SK-N-SH (cell line): ENCODE measurements at regions not wholly inside any gene's neighbourhood (a gene's known extent, or its start where the extent isn't known, plus 50 kb on each side); places are given as distances from the start of the nearest gene placed in this dataset.

Source experiments
- CTCF ChIA-PET: fragments of 300-600, 350-600 bp; formaldehyde crosslinking; extraction: SDS; loops from one replicate; lab custom pipeline; 2021; lab: Yijun Ruan, JAX
- POLR2A ChIA-PET: fragments of 350-600 bp; sonication (Branson Sonifier 250); formaldehyde crosslinking; extraction: SDS; loops from one replicate; lab custom pipeline; 2020; ENCODE audit warnings: antibody characterized with exemption, inconsistent platforms; lab: Yijun Ruan, JAX
- DNase-seq: peaks from one replicate; pipeline ENCODE4 v3.0.0; 2012
- H2AFZ ChIP-seq: fragments of 200-600 bp; sonication (generic); 2 replicates; pipeline ENCODE4 v1.8.1; 2016; ENCODE audit warnings: antibody characterized with exemption, mild to moderate bottlenecking, low read depth
- H3F3A ChIP-seq: fragments of 200-600 bp; sonication (generic); replicated peaks from 2 replicates; pipeline ENCODE3; 2016; ENCODE audit warnings: antibody characterized with exemption, mild to moderate bottlenecking; ENCODE audit not compliant: insufficient read depth
- H3K27ac ChIP-seq, 2 experiments: fragments of 200-500 bp in 1 of 2; fragments of 200-600 bp in 1 of 2; sonication (Bioruptor generic) in 1 of 2; sonication (generic), shearing (Covaris generic) in 1 of 2; 2 replicates each; pipeline versions ENCODE4 v1.5.1 to v1.6.1; 2014 to 2016; ENCODE audit warnings: low read depth in 2 of 2, inconsistent platforms in 1 of 2, low read length in 1 of 2, mild to moderate bottlenecking in 1 of 2, mixed read lengths in 1 of 2
- H3K27me3 ChIP-seq: fragments of 200-600 bp; sonication (generic), shearing (Covaris generic); 2 replicates; pipeline ENCODE4 v1.6.1; 2016; ENCODE audit warnings: mixed run types; ENCODE audit not compliant: insufficient read depth
- H3K36me3 ChIP-seq, 2 experiments: fragments of 200-500 bp in 1 of 2; fragments of 200-600 bp in 1 of 2; sonication (Bioruptor generic) in 1 of 2; sonication (generic) in 1 of 2; replicated peaks in 1 of 2; 2 replicates each; pipeline versions ENCODE3 to v1.5.1; 2014 to 2016; ENCODE audit warnings: low read length in 1 of 2, mild to moderate bottlenecking in 1 of 2; ENCODE audit not compliant: insufficient read depth in 2 of 2, control insufficient read depth in 1 of 2
- H3K4me1 ChIP-seq, 2 experiments: fragments of 200-500 bp in 1 of 2; fragments of 200-600 bp in 1 of 2; sonication (Bioruptor generic) in 1 of 2; sonication (generic), shearing (Covaris generic) in 1 of 2; 2 replicates each; pipeline versions ENCODE4 v1.5.1 to v1.6.1; 2014 to 2016; ENCODE audit warnings: low read depth in 1 of 2, low read length in 1 of 2, mixed run types in 1 of 2; ENCODE audit not compliant: insufficient read depth in 2 of 2, control insufficient read depth in 1 of 2
- H3K4me2 ChIP-seq: fragments of 200-600 bp; sonication (generic), shearing (Covaris generic); 2 replicates; pipeline ENCODE4 v1.6.1; 2017; ENCODE audit warnings: mixed run types
- H3K4me3 ChIP-seq, 2 experiments: fragments of 200-500 bp in 1 of 2; fragments of 200-600 bp in 1 of 2; sonication (Bioruptor generic) in 1 of 2; sonication (generic), shearing (Covaris generic) in 1 of 2; 2 replicates each; pipeline versions ENCODE4 v1.5.1 to v1.8.1; 2014 to 2016; ENCODE audit warnings: low read depth in 2 of 2, inconsistent platforms in 1 of 2, low read length in 1 of 2, mild to moderate bottlenecking in 1 of 2, mixed read lengths in 1 of 2, moderate library complexity in 1 of 2
- H3K79me2 ChIP-seq: fragments of 200-600 bp; sonication (generic); 2 replicates; pipeline ENCODE4 v1.8.1; 2017; ENCODE audit warnings: mild to moderate bottlenecking; ENCODE audit not compliant: insufficient read depth
- H3K9ac ChIP-seq: fragments of 200-600 bp; sonication (generic); 2 replicates; pipeline ENCODE4 v1.6.1; 2017; ENCODE audit warnings: mixed run types
- H3K9me2 ChIP-seq: fragments of 200-600 bp; sonication (generic); 2 replicates; pipeline ENCODE4 v1.6.1; 2017; ENCODE audit warnings: mixed run types
- H3K9me3 ChIP-seq: fragments of 200-600 bp; sonication (generic); 2 replicates; pipeline ENCODE4 v1.6.1; 2017; ENCODE audit warnings: mixed run types, mild to moderate bottlenecking, moderate library complexity
- H4K20me1 ChIP-seq: fragments of 200-600 bp; sonication (generic); 2 replicates; pipeline ENCODE4 v1.6.1; 2017; ENCODE audit warnings: mild to moderate bottlenecking, mixed run types; ENCODE audit not compliant: insufficient read depth
- CHD2 ChIP-seq: fragments of 150-350 bp; IDR thresholded peaks from 2 replicates; pipeline ENCODE4 v1.6.1; 2018; ENCODE audit warnings: low read length; ENCODE audit not compliant: partially characterized antibody
- ELF1 ChIP-seq: IDR thresholded peaks from 2 replicates; pipeline ENCODE4 v1.4.0; 2012
- FOSL2 ChIP-seq: IDR thresholded peaks from 2 replicates; pipeline ENCODE4 v1.4.0; 2012; ENCODE audit warnings: low read depth, mild to moderate bottlenecking, moderate library complexity, borderline replicate concordance
- FOXJ3 ChIP-seq: sonication (generic); formaldehyde crosslinking; IDR thresholded peaks from 2 replicates; pipeline ENCODE4 v1.5.1; 2020; ENCODE audit warnings: mild to moderate bottlenecking, missing genetic modification reagents
- FOXM1 ChIP-seq: IDR thresholded peaks from 2 replicates; pipeline ENCODE4 v1.4.0; 2012; ENCODE audit warnings: low read depth, mild to moderate bottlenecking
- GATA2 ChIP-seq: sonication (generic); formaldehyde crosslinking; IDR thresholded peaks from 2 replicates; pipeline ENCODE4 v1.5.0; 2020; ENCODE audit warnings: mild to moderate bottlenecking, missing genetic modification reagents
- JUND ChIP-seq: IDR thresholded peaks from 2 replicates; pipeline ENCODE4 v1.4.0; 2012
- NFIC ChIP-seq: IDR thresholded peaks from 2 replicates; pipeline ENCODE4 v1.4.0; 2012; ENCODE audit warnings: borderline replicate concordance
- REST ChIP-seq: IDR thresholded peaks from 2 replicates; pipeline ENCODE4 v1.6.1; 2012; ENCODE audit warnings: mild to moderate bottlenecking, low read depth, low read length, moderate library complexity
- RXRA ChIP-seq: IDR thresholded peaks from 2 replicates; pipeline ENCODE4 v1.4.0; 2012; ENCODE audit warnings: low read depth, mild to moderate bottlenecking, borderline replicate concordance
- SMC3 ChIP-seq: IDR thresholded peaks from 2 replicates; pipeline ENCODE4 v1.6.1; 2012; ENCODE audit warnings: low read depth, low read length, improper control_type of control experiment
- TAF1 ChIP-seq: IDR thresholded peaks from 2 replicates; pipeline ENCODE4 v1.6.1; 2012; ENCODE audit warnings: low read depth, mild to moderate bottlenecking, low read length, moderate library complexity, borderline replicate concordance
- TCF12 ChIP-seq: IDR thresholded peaks from 2 replicates; pipeline ENCODE4 v1.4.0; 2012
- TEAD4 ChIP-seq: IDR thresholded peaks from 2 replicates; pipeline ENCODE4 v1.4.0; 2012; ENCODE audit warnings: mild to moderate bottlenecking, borderline replicate concordance; ENCODE audit not compliant: insufficient read depth
- YY1 ChIP-seq: IDR thresholded peaks from 2 replicates; pipeline ENCODE4 v1.4.0; 2012; ENCODE audit warnings: low read depth, mild to moderate bottlenecking
- ZBTB33 ChIP-seq: IDR thresholded peaks from 2 replicates; pipeline ENCODE4 v1.4.0; 2012; ENCODE audit warnings: low read depth, borderline replicate concordance
- WGBS: methylation state at CpG from one replicate; pipeline ENCODE4 v1.1.6; 2017; ENCODE audit warnings: low lambda C conversion rate; 5-methylcytosine and 5-hydroxymethylcytosine counted together
- TF ChIP-seq, protein P1 (sequence below): fragments of 150-350 bp; IDR thresholded peaks from 2 replicates; pipeline ENCODE4 v1.6.1; 2016; ENCODE audit warnings: mild to moderate bottlenecking, low read depth, low read length

DNA sequence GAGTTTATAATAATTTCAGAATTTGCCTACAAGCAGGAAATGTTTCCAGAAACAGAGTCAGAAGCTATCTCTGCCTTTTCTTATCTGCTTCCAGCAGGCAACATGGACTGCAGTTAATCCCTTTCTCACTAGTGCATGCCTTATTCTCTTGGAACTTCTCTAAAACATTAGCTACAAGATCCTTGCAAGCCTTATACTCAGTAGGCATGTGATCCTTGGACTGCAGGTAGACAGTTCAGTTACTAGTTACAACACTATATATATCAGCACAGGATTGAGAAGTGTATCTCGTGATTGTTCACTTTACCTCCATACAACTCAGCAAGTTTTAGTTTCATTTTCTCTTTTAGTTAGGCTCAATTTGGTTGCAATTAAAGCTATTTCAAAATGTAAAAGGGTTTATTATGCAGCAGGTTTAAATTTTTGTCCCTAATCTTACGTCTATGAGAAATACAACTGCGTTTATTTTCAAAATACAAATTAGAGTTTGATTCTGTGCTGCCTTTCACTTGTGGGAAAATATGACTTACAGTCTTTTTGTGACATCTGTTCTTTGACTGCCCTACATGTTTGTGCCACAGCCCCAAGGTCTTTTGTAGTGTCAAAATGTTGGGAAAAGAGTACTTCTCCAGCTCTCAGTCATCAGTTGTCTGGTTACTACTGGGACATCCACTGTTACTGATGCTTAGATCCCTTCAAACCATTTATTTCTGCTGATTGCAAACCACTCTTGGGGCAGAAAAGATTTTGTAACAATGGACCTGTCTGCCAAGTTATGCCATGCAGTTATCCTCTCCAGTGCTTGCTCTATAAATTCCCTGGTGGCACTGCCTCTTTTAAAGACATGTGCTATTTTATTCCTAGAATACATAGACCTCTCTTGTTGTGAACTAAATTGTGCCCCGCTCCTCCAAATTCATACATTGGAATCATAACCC, 709.0 kb upstream of the FOXG1 start (continued):
- TF ChIP-seq, protein P1, sequence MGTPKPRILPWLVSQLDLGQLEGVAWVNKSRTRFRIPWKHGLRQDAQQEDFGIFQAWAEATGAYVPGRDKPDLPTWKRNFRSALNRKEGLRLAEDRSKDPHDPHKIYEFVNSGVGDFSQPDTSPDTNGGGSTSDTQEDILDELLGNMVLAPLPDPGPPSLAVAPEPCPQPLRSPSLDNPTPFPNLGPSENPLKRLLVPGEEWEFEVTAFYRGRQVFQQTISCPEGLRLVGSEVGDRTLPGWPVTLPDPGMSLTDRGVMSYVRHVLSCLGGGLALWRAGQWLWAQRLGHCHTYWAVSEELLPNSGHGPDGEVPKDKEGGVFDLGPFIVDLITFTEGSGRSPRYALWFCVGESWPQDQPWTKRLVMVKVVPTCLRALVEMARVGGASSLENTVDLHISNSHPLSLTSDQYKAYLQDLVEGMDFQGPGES: no peak

DNA sequence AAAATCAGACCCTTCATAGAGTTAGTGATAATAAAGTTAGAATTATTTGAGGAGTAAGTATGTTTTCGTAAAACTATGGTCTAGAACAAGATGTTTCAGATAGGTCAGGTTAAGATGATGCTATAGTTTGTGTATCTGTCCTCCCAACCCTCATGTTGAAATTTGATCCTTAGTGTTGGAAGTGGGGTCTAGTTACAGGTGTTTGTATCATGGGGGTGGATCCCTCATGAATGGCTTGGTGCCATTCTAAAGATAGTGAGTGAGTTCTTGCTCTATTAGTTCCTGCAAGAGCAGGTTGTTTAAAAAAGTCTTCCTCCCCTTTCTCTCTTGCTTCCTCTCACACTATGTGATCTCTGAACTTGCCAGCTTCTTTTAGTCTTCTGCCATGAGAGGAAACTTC, 707.3 kb upstream of the FOXG1 start:
- CTCF ChIA-PET: no interaction called here
- TF ChIP-seq SMC3 (no peak), TCF12 (no peak), ZBTB33 (no peak), TEAD4 (no peak), FOXM1 (no peak), JUND (no peak)
- TF ChIP-seq, all 33 proteins: peak for 0
- POLR2A ChIA-PET: no interaction called here
- Histone ChIP-seq H3K4me2 (no peak overlapping the region), H3K4me1 (no peaks in the 10 kb centered on the region), H3K79me2 (no peaks in the 10 kb centered on the region), H3K27me3 (no peaks in the 10 kb centered on the region), H4K20me1 (no peaks in the 10 kb centered on the region), H3K27ac (no peak overlapping the region), H3K9me2 (no peaks in the 10 kb centered on the region), H3F3A (no peaks in the 10 kb centered on the region), H2AFZ (no peak overlapping the region), H3K9me3 (no peaks in the 10 kb centered on the region), H3K36me3 (no peaks in the 10 kb centered on the region), H3K4me3 (no peak overlapping the region), H3K9ac (no peak overlapping the region)
- no peak for DNase-seq
- 17% methylated on average over 1 of the region's 1 CpG for WGBS

DNA sequence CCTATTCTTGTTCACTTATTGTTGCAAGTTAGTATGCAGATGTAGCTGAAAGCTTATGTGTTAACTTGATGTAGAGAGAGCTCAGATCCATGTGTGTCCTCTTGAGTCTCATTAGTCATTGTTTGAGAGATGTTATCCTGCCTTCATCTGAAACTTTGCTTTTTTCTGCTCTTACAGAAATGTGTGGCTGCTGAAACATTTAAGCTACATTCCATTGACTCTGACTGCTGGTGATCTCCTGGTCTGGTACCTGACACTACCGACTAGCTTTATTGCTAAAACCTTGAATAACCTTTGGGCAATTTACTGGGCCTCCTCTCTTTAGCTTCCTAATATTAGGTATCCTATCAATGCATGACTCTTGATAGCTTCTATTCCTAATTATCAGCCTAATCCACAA, 705.6 kb upstream of the FOXG1 start:
- Histone ChIP-seq H3K4me1 (no peaks in the 10 kb centered on the region), H3K9me2 (no peaks in the 10 kb centered on the region), H3K36me3 (no peaks in the 10 kb centered on the region), H3K79me2 (no peaks in the 10 kb centered on the region), H3K27me3 (no peaks in the 10 kb centered on the region), H4K20me1 (no peaks in the 10 kb centered on the region), H3K4me3 (no peak overlapping the region), H3K27ac (no peak overlapping the region), H3K4me2 (no peak overlapping the region), H3K9ac (no peak overlapping the region), H3K9me3 (no peaks in the 10 kb centered on the region), H3F3A (no peaks in the 10 kb centered on the region), H2AFZ (no peak overlapping the region)
- DNase-seq: no peak
- ChIA-PET CTCF (interaction anchor here (0.9 kb wide), 1 partner anchor 35 kb away, joined by 3 read pairs; no protein-coding TSS in a partner anchor), POLR2A (no interaction called here)
- WGBS: 0% methylated on average over 1 of the region's 1 CpG
- TF ChIP-seq FOSL2 (no peak), JUND (no peak), REST (no peak), GATA2 (CRISPR knock-in tag) (no peak), CHD2 (no peak), YY1 (no peak), NFIC (no peak), TAF1 (no peak), RXRA (no peak), FOXJ3 (CRISPR knock-in tag) (no peak), ELF1 (no peak)
